IPS-NIHi11 (cell line): ENCODE measurements at regions not wholly inside any gene's neighbourhood (a gene's known extent, or its start where the extent isn't known, plus 50 kb on each side); places are given as distances from the start of the nearest gene placed in this dataset.

Source experiments
- DNase-seq: peaks from one replicate; pipeline ENCODE4 v3.0.0; 2012; ENCODE audit warnings: mixed read lengths, low spot score

DNA sequence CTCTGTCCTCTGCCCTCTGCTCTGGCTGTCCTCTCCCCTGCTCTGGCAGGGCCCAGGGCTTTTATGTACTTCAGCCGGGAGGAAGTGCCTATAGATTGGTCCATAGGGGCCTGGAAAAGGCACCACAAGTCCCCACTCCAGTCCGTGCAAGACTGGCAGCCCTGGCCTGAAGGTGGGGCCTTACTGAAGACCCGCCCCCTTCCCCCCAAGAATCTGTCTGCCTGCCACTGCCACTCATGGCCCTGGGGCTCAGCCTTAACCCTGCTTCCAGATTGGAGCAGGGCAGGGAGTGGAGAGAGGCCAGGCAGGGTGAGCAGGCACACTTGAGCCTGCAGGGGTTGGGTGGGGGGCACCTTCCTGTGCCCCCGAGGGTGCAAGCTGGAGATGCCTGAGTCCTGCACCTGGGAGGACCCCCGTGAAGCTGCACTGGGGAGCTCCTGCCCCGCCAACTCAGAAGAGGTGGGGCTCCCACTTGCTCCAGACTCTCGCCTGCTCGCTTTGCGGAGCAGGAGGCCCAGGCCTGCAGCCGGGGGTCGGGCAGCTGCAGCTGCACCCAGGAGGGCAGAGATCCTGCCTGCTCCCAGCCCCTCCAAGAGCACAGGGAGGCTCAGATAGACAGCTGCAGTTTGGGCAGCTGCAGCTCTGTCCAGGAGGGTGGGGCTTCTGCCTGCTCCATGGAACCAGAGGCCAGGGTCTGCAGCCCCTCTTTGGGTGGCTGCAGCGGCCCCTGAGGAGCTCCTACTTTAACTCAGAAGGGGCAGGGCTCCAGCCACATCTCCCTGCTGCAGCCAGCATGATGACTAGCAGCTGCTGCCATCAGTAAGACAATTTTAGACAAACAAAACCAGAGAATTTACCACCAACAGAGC, 51.0 kb upstream of the SC5D start:
- DNase-seq, result peak; percentile 24
